Muscle of leg (tissue), 3 donors: ENCODE measurements at regions not wholly inside any gene's neighbourhood (a gene's known extent, or its start where the extent isn't known, plus 50 kb on each side); places are given as distances from the start of the nearest gene placed in this dataset.
"Not testable (repeated sequence)": the region's sequence is repeated elsewhere in the genome, so short reads cannot be mapped to it uniquely, and the experiment has no call there.

ENCODE experiments used
- DNase-seq: peaks from one replicate; pipeline ENCODE4 v3.0.0; 2013
- H3K27ac ChIP-seq: one replicate; pipeline ENCODE4 v1.5.1; 2013; ENCODE audit warnings: mild to moderate bottlenecking, low read length, control low read depth
- H3K27me3 ChIP-seq: one replicate; pipeline ENCODE4 v1.6.1; 2013; ENCODE audit warnings: low read length; ENCODE audit not compliant: control insufficient read depth, insufficient read depth
- H3K36me3 ChIP-seq: one replicate; pipeline ENCODE4 v1.6.1; 2013; ENCODE audit warnings: low read length; ENCODE audit not compliant: control insufficient read depth, insufficient read depth
- H3K4me1 ChIP-seq: one replicate; pipeline ENCODE4 v1.6.1; 2013; ENCODE audit warnings: low read length; ENCODE audit not compliant: control insufficient read depth, insufficient read depth
- H3K4me3 ChIP-seq: one replicate; pipeline ENCODE4 v1.5.1; 2013; ENCODE audit warnings: low read length, control low read depth
- H3K9me3 ChIP-seq: replicated peaks from 2 replicates; pipeline ENCODE4 v1.6.1; 2013; ENCODE audit warnings: low read depth, low read length; ENCODE audit not compliant: control insufficient read depth
- WGBS: methylation state at CpG from one replicate; pipeline ENCODE4 v1.1.5; 2013; ENCODE audit warnings: missing lambda C conversion rate; ENCODE audit not compliant: insufficient coverage; 5-methylcytosine and 5-hydroxymethylcytosine counted together

DNA sequence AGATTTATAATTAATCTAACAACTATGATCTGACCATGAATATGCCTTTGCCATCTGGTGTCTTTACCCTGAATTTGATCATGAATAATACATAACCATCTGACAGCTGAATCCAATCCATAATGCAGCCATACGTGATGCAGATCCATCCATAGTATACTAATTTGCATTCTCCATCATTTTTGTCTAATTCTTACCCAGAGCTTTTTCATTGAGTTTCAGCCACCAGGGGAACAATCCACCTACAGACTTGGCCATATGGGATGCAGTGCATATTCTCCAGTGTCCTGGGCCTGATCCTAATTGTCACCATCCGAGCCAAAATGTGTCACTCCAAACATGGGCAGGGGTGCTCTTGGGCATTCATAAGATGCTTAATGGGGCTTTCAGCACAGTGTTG lies 227.2 kb upstream of the CRIM1 start:
- Histone ChIP-seq H3K4me3 (no peak overlapping the region), H3K36me3 (no peaks in the 10 kb centered on the region), H3K27ac (no peak overlapping the region), H3K4me1 (no peaks in the 10 kb centered on the region), H3K27me3 (no peaks in the 10 kb centered on the region), H3K9me3 (no peaks in the 10 kb centered on the region)
- DNase-seq = no peak
- 82% methylated on average over 2 of the region's 2 CpGs for WGBS

DNA sequence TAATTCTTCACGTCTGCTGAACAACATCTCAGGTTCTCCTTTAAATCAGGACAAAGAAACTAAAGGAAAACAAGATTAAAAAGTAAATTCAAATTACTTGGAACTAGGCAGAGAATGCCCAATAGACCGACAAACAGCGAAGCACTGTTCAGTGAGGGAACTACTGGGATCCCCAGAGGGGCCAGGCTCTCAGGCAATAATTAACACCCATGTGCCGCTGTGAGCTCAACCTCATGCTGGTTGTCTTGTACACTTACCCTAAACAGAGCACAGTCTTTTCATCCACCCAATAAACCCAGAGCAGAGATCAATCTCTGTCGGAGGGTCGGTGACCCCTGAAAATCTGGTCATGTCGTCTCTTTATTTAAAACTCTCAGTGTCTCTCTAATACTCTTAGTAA lies 229.9 kb upstream of the CRIM1 start:
- Histone ChIP-seq H3K4me1 (no peaks in the 10 kb centered on the region), H3K27me3 (no peaks in the 10 kb centered on the region), H3K27ac (no peak overlapping the region), H3K36me3 (no peaks in the 10 kb centered on the region), H3K9me3 (peaks cover 5% of the 10 kb centered on the region), H3K4me3 (no peak overlapping the region)
- 33% methylated on average over 6 of the region's 7 CpGs for WGBS
- no peak for DNase-seq

DNA sequence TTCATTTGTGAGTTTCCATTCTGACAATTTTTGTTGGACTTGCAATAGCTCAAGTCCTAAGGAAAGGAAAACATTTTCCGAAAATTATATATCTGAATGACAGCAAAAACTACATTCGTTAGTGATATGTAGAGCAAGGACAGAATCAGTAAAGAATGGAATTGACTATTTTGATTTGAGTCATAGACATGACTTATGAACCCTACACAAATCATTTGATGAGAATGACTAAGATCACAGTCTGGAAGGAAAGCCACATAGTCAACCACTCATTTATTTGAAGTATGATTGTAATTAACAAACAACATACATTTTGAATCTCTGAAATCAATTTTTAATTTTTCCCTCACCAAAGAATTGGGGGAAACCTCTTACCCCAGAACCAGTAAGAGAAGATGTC lies 231.6 kb upstream of the CRIM1 start:
- no peaks in the 10 kb centered on the region for H3K4me1 ChIP-seq
- H3K9me3 ChIP-seq = peaks cover 6% of the 10 kb centered on the region
- H3K4me3 ChIP-seq = no peak overlapping the region
- no CpG with 5 or more reads among the region's 2 CpGs for WGBS
- no peaks in the 10 kb centered on the region for H3K27me3 ChIP-seq
- H3K36me3 ChIP-seq = no peaks in the 10 kb centered on the region
- no peak for DNase-seq
- H3K27ac ChIP-seq = no peak overlapping the region

DNA sequence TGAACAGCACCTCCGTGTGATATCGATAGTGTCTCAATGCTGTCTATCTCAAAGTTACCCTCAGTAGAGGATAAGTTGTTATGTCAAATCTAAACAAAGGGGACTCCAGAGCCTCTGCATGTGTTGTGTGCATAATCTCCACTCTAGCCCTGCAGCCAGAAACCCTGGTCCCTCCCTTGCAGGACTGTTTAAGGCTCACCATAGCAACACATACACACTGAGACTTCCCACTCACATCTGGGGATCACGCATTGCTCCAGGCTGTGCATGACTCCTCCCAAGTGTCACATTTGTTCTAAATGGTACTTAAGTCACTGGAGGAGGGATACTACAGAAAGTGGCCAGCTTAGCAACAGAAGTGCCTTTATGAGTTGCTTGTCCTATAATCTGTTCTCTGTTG lies 258.6 kb upstream of the CRIM1 start:
- H3K4me1 ChIP-seq = no peaks in the 10 kb centered on the region
- H3K4me3 ChIP-seq = no peak overlapping the region
- no peaks in the 10 kb centered on the region for H3K27me3 ChIP-seq
- no peak overlapping the region for H3K27ac ChIP-seq
- no CpG with 5 or more reads among the region's 3 CpGs for WGBS
- DNase-seq = peak; percentile 14
- peaks cover 8% of the 10 kb centered on the region for H3K9me3 ChIP-seq
- no peaks in the 10 kb centered on the region for H3K36me3 ChIP-seq

GRCh38 chr2:36091844-36092741 lies 263.5 kb upstream of the CRIM1 start:
- DNase-seq = not testable (repeated sequence)
- WGBS = 88% methylated on average over 11 of the region's 26 CpGs
- H3K9me3 ChIP-seq = peaks cover 13% of the 10 kb centered on the region

GRCh38 chr2:36088716-36089328 lies 266.8 kb upstream of the CRIM1 start:
- H3K27ac ChIP-seq = no peak overlapping the region
- peaks cover 10% of the 10 kb centered on the region for H3K9me3 ChIP-seq
- WGBS = 59% methylated on average over 2 of the region's 4 CpGs
- H3K27me3 ChIP-seq = no peaks in the 10 kb centered on the region
- no peaks in the 10 kb centered on the region for H3K4me1 ChIP-seq
- no peak for DNase-seq
- H3K36me3 ChIP-seq = no peaks in the 10 kb centered on the region
- no peak overlapping the region for H3K4me3 ChIP-seq

More at GRCh38 chr2:36091844-36092741, 263.5 kb upstream of the CRIM1 start:
- H3K27ac ChIP-seq, H3K4me1 ChIP-seq, H3K36me3 ChIP-seq, H3K4me3 ChIP-seq, H3K27me3 ChIP-seq: not testable (repeated sequence)

DNA sequence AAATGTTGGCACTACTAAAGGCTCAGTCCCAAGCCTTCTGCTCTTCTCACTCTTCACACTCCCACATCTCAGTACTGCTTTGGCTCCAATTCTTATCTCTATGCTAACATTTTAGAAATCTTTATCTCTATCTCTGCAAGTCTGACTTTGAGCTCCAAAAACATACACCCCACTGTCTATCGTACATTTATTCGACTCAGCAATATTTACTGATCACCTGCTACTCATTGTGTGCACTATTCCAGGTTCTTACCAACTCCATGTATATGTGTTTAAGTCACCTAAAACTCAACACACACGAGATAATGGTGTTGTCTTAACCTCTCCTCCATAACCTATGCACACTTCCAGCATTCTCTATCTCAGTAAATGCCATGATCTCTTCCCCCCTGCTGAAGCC lies 268.2 kb upstream of the CRIM1 start:
- H3K36me3 ChIP-seq = no peaks in the 10 kb centered on the region
- no peak overlapping the region for H3K27ac ChIP-seq
- H3K4me1 ChIP-seq = no peaks in the 10 kb centered on the region
- 67% methylated on average over 1 of the region's 3 CpGs for WGBS
- no peak overlapping the region for H3K4me3 ChIP-seq
- no peak for DNase-seq
- H3K27me3 ChIP-seq = no peaks in the 10 kb centered on the region
- peaks cover 10% of the 10 kb centered on the region for H3K9me3 ChIP-seq

- no peak overlapping the region for H3K27ac ChIP-seq
- no peaks in the 10 kb centered on the region for H3K36me3 ChIP-seq
- no peak for DNase-seq
- no CpG with 5 or more reads among the region's 1 CpG for WGBS
- no peak overlapping the region for H3K4me3 ChIP-seq
- H3K27me3 ChIP-seq = no peaks in the 10 kb centered on the region
- no peaks in the 10 kb centered on the region for H3K4me1 ChIP-seq
- no peaks in the 10 kb centered on the region for H3K9me3 ChIP-seq
Observed at GRCh38 chr2:36079793-36080192, 275.8 kb upstream of the CRIM1 start.

DNA sequence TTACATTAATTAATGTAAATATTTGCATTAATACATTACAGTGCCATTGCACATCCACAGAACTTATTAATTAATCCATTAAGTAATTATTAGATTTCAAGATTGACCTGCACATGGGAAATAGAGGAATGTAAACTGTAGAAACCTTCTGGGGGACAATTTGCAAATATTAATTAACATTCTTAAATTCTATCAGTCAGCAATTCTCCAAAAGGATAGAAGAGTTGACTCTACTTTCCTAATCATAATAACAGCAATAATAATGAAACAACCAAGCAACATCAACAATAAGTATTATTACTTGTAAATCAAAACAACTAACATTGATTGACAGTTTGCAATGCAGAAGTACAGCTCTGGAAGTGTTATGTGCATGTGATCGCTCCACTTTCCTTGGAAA lies 281.6 kb upstream of the CRIM1 start:
- H3K9me3 ChIP-seq = no peaks in the 10 kb centered on the region
- DNase-seq = no peak
- no peaks in the 10 kb centered on the region for H3K4me1 ChIP-seq
- no CpG with 5 or more reads among the region's 1 CpG for WGBS
- no peaks in the 10 kb centered on the region for H3K27me3 ChIP-seq
- no peak overlapping the region for H3K4me3 ChIP-seq
- H3K27ac ChIP-seq = no peak overlapping the region
- H3K36me3 ChIP-seq = no peaks in the 10 kb centered on the region

DNA sequence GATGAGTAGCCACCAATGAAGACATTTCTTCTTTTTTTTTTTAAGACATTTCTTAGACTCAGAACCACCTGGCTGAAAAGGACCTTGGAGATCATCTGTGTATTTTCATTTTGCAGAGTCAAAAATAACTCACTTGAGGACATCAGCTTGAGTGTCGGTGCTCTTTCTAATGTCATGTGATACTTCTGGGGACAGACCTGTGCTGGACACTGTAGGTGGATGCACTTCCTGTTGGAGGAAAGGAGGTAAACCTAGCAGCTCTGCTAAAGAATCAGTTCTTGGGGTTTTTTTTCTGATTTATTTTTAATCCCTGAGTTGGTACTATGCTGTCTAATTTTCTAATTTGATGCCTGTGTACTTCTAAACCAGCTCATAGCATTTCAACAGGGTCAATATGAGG lies 283.9 kb upstream of the CRIM1 start:
- Histone ChIP-seq H3K9me3 (no peaks in the 10 kb centered on the region), H3K4me1 (no peaks in the 10 kb centered on the region), H3K27me3 (no peaks in the 10 kb centered on the region), H3K36me3 (no peaks in the 10 kb centered on the region), H3K4me3 (no peak overlapping the region), H3K27ac (no peak overlapping the region)
- WGBS = 67% methylated on average over 1 of the region's 1 CpG
- DNase-seq = no peak
